ENCODE measurements at regions not wholly inside any gene's neighbourhood (a gene's known extent, or its start where the extent isn't known, plus 50 kb on each side); places are given as distances from the start of the nearest gene placed in this dataset.
"Not testable (repeated sequence)": the region's sequence is repeated elsewhere in the genome, so short reads cannot be mapped to it uniquely, and the experiment has no call there.

GRCh38 chr5:79924936-79925893 lies 65.8 kb downstream of the MTX3 start:
- no peak for DNase-seq

GRCh38 chr5:79923431-79923830 lies 67.6 kb downstream of the MTX3 start:
- DNase-seq: no peak

- DNase-seq: no peak
Observed at GRCh38 chr5:79922626-79923025, 68.4 kb downstream of the MTX3 start.

GRCh38 chr5:79907452-79907851 lies 83.6 kb downstream of the MTX3 start:
- not testable (repeated sequence) for DNase-seq

- DNase-seq: not testable (repeated sequence)
Observed at GRCh38 chr5:79902571-79902970, 88.5 kb downstream of the MTX3 start.

- DNase-seq: no peak
Observed at GRCh38 chr5:79901631-79902030, 89.4 kb downstream of the MTX3 start.

GRCh38 chr5:79898611-79899010 lies 92.5 kb downstream of the MTX3 start:
- no peak for DNase-seq

GRCh38 chr5:79893976-79894375 lies 97.1 kb downstream of the MTX3 start:
- DNase-seq: no peak

GRCh38 chr5:79893485-79893884 lies 97.6 kb downstream of the MTX3 start:
- DNase-seq: no peak

- no peak for DNase-seq
Observed at GRCh38 chr5:79890930-79891249, 100.2 kb downstream of the MTX3 start.

GRCh38 chr5:79890119-79890929 lies 100.7 kb downstream of the MTX3 start:
- no peak for DNase-seq

GRCh38 chr5:79888643-79889042 lies 102.4 kb downstream of the MTX3 start:
- DNase-seq: no peak

GRCh38 chr5:79886925-79887655 lies 104.0 kb downstream of the MTX3 start:
- no peak for DNase-seq

- peak; percentile 9 for DNase-seq
Observed at GRCh38 chr5:79886456-79886855, 104.6 kb downstream of the MTX3 start.

- not testable (repeated sequence) for DNase-seq
Observed at GRCh38 chr5:79879880-79880279, 111.2 kb downstream of the MTX3 start.

GRCh38 chr5:79878721-79879336 lies 112.2 kb downstream of the MTX3 start:
- no peak for DNase-seq

GRCh38 chr5:79878136-79878679 lies 112.9 kb downstream of the MTX3 start:
- no peak for DNase-seq

GRCh38 chr5:79876456-79876855 lies 114.6 kb downstream of the MTX3 start:
- DNase-seq: no peak

GRCh38 chr5:79875230-79875629 lies 115.8 kb downstream of the MTX3 start:
- DNase-seq: no peak

- no peak for DNase-seq
Observed at GRCh38 chr5:79873187-79873586, 117.9 kb downstream of the MTX3 start.

- DNase-seq: no peak
Observed at GRCh38 chr5:79872291-79872690, 118.8 kb downstream of the MTX3 start.

GRCh38 chr5:79871364-79872120 lies 119.5 kb downstream of the MTX3 start:
- DNase-seq: no peak
